ENCODE measurements at regions not wholly inside any gene's neighbourhood (a gene's known extent, or its start where the extent isn't known, plus 50 kb on each side); places are given as distances from the start of the nearest gene placed in this dataset.
A peak's percentile ranks its signal among the peaks of the same experiment; 100 is the strongest.

- no peak for DNase-seq (ENCODE audit: low read depth in 2 of 2)
Observed at GRCh38 chr2:172230889-172231401, 128.2 kb upstream of the DLX2 start.

GRCh38 chr2:172231508-172231907 is 128.8 kb upstream of the DLX2 start:
- DNase-seq (ENCODE audit: low read depth in 2 of 2): no peak

GRCh38 chr2:172232708-172233396 is 130.2 kb upstream of the DLX2 start:
- no peak for DNase-seq (ENCODE audit: low read depth in 2 of 2)

GRCh38 chr2:172233987-172234715 is 131.5 kb upstream of the DLX2 start:
- DNase-seq (ENCODE audit: low read depth in 2 of 2): no peak

- no peak for DNase-seq (ENCODE audit: low read depth in 2 of 2)
Observed at GRCh38 chr2:172234716-172235691, 132.3 kb upstream of the DLX2 start.

- DNase-seq (ENCODE audit: low read depth in 2 of 2): no peak
Observed at GRCh38 chr2:172239944-172240590, 137.4 kb upstream of the DLX2 start.

- no peak for DNase-seq (ENCODE audit: low read depth in 2 of 2)
Observed at GRCh38 chr2:172241222-172241621, 138.5 kb upstream of the DLX2 start.

- DNase-seq (ENCODE audit: low read depth in 2 of 2): no peak
Observed at GRCh38 chr2:172242471-172242870, 139.8 kb upstream of the DLX2 start.

- DNase-seq (ENCODE audit: low read depth in 2 of 2): no peak
Observed at GRCh38 chr2:172242961-172243360, 140.3 kb upstream of the DLX2 start.

- DNase-seq (ENCODE audit: low read depth in 2 of 2): no peak
Observed at GRCh38 chr2:172244419-172245130, 141.9 kb upstream of the DLX2 start.

GRCh38 chr2:172246649-172247048 is 143.9 kb upstream of the DLX2 start:
- DNase-seq (ENCODE audit: low read depth in 2 of 2): no peak

GRCh38 chr2:172247203-172247602 is 144.5 kb upstream of the DLX2 start:
- DNase-seq (ENCODE audit: low read depth in 2 of 2): no peak

GRCh38 chr2:172248381-172248780 is 145.7 kb upstream of the DLX2 start:
- DNase-seq (ENCODE audit: low read depth in 2 of 2): no peak

- DNase-seq (ENCODE audit: low read depth in 2 of 2): no peak
Observed at GRCh38 chr2:172248785-172249187, 146.1 kb upstream of the DLX2 start.

- no peak for DNase-seq (ENCODE audit: low read depth in 2 of 2)
Observed at GRCh38 chr2:172249334-172249733, 146.6 kb upstream of the DLX2 start.

GRCh38 chr2:172249986-172250385 is 147.3 kb upstream of the DLX2 start:
- no peak for DNase-seq (ENCODE audit: low read depth in 2 of 2)

- DNase-seq (ENCODE audit: low read depth in 2 of 2): no peak
Observed at GRCh38 chr2:172251231-172251630, 148.5 kb upstream of the DLX2 start.

GRCh38 chr2:172252154-172252553 is 149.5 kb upstream of the DLX2 start:
- no peak for DNase-seq (ENCODE audit: low read depth in 2 of 2)

- DNase-seq (ENCODE audit: low read depth in 2 of 2): peak; percentile 29 to 75
Observed at GRCh38 chr2:172253190-172254052, 150.7 kb upstream of the DLX2 start.

GRCh38 chr2:172256886-172257285 is 154.2 kb upstream of the DLX2 start:
- no peak for DNase-seq (ENCODE audit: low read depth in 2 of 2)
